GM12865 (cell line): ENCODE measurements at regions not wholly inside any gene's neighbourhood (a gene's known extent, or its start where the extent isn't known, plus 50 kb on each side); places are given as distances from the start of the nearest gene placed in this dataset.

Experiments used
- DNase-seq: peaks from one replicate; pipeline ENCODE4 v3.0.0; 2010; ENCODE audit warnings: low read depth
- H3K4me3 ChIP-seq: 2 replicates; pipeline ENCODE4 v1.5.1; 2011; ENCODE audit warnings: mild to moderate bottlenecking, low read depth, low read length, control low read depth
- CTCF ChIP-seq: IDR thresholded peaks from 2 replicates; pipeline ENCODE4 v1.5.1; 2011; ENCODE audit warnings: low read length, control low read depth, low read depth, inconsistent platforms; ENCODE audit not compliant: insufficient read depth; ENCODE audit errors: missing control alignments

DNA sequence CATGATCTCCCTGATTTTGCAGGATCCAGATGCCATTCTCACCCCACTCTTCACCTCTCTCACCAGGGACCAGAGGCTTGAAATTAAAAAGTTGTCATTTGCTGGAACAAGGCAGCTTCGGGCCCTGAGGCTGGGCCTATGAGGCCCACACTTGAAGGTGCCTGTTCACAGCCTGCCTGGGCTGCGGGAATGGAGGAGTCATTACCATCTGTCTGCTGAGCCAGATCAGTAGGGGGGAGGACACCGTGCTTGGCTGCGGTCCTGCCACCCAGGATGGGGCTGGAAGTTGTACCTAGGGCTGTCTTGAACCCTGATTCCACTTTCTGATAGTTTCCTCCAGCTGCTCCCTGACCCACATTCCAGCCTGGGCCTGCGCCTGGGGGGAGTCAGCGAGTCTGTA, 208.3 kb upstream of the N4BP1 start:
- no peak overlapping the region for H3K4me3 ChIP-seq
- DNase-seq = no peak
- TF ChIP-seq CTCF = no peak

DNA sequence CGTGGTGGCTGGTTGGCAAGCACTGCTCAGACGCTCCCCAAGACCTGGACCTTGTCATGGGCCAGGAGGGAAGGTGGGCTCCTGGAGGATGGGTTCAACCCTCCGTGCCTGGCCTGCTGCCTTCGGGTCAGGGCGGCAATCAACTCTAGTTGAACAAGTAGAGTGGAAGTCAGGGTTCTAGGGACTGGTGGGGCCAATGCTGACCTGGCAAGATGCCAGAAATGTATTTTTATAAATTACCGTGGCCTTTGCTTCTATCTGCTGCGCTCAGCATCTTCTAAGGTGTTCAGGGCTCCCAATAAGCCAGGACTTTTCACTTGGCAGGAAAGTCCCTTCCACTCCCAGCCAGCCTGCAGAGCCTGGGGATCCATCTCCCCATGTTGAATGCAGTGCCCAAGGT, 207.1 kb upstream of the N4BP1 start:
- TF ChIP-seq CTCF = no peak
- no peak overlapping the region for H3K4me3 ChIP-seq
- no peak for DNase-seq

- no peak for DNase-seq
Measured at GRCh38 chr16:48816393-48816792, 206.4 kb upstream of the N4BP1 start.

GRCh38 chr16:48814994-48815393, 205.0 kb upstream of the N4BP1 start:
- no peak overlapping the region for H3K4me3 ChIP-seq
- no peak for DNase-seq
- no peak for TF ChIP-seq CTCF

More at GRCh38 chr16:48816393-48816792, 206.4 kb upstream of the N4BP1 start:
- no peak for TF ChIP-seq CTCF
- H3K4me3 ChIP-seq = no peak overlapping the region

DNA sequence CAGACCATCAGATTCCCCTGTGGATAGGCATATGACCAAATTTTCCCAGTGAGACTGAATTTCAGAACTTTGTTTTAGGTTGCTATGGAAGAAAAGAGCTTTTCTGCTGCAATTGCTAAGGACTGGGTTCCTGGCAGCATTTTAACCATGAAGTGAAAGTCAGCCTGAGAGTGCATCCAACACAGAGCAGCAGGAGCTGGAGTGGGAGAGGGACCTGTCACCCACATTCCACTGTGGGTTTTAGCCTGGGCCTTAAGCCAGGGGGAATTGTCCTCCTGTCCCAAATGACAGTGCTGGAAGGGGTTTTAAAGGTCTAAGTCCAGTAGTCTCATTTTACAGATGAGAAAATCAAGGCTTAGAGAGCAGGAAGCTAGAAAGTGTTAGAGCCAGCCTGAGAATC, 203.5 kb upstream of the N4BP1 start:
- no peak for DNase-seq
- H3K4me3 ChIP-seq = no peak overlapping the region
- TF ChIP-seq CTCF = no peak

DNA sequence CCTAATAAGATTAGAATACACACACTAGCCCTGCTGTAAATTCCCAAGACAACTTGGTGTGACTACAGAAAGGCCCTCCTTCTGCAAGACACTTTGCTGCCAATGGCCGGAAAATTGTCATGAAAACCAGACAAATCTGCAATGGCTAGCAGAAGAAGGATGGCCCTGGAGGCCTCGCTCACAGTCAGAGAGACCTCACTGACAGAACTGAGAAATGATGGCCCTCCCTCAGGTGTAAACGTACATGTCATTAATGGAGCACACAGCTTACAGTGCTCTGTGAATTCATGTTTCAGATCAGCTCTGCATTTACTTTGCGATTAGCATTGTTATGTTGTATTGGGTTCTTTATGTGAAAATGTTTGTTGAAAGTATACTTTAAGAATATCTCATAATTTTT, 202.9 kb upstream of the N4BP1 start:
- no peak for DNase-seq
- TF ChIP-seq CTCF = no peak

DNA sequence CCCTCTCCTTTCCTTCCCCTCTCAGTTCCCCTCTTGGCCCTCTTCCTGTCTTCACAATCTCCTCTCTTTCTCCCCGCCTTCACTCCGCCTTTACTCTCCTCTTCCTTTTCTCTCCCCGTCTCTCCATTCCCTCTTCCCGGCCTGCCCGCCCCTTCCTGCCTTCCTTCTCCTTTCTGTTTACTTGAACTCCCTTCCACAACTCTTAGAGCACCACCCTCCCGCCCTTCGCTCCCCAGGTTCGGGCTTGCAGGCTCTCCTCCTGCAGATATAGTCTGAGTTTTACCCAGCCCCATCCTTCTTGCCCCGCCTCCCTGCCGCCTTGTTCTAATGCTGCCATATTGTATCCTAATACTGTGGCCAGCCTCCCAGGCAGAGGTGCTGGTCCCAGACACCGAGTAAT, 201.5 kb upstream of the N4BP1 start:
- DNase-seq = no peak
- H3K4me3 ChIP-seq = no peak overlapping the region
- no peak for TF ChIP-seq CTCF

More for the DNA sequence above, 202.9 kb upstream of the N4BP1 start:
- no peak overlapping the region for H3K4me3 ChIP-seq
